HG02623 (cell line): ENCODE measurements at regions not wholly inside any gene's neighbourhood (a gene's known extent, or its start where the extent isn't known, plus 50 kb on each side); places are given as distances from the start of the nearest gene placed in this dataset.
A peak's percentile ranks its signal among the peaks of the same experiment; 100 is the strongest.
"Not testable (repeated sequence)": the region's sequence is repeated elsewhere in the genome, so short reads cannot be mapped to it uniquely, and the experiment has no call there.

ENCODE experiments used
- ATAC-seq: cut with Tn5 transposase; IDR thresholded peaks from one replicate; pipeline ENCODE4 v1.9.1; 2021; ENCODE audit warnings: moderate library complexity; ENCODE audit not compliant: unreplicated experiment

DNA sequence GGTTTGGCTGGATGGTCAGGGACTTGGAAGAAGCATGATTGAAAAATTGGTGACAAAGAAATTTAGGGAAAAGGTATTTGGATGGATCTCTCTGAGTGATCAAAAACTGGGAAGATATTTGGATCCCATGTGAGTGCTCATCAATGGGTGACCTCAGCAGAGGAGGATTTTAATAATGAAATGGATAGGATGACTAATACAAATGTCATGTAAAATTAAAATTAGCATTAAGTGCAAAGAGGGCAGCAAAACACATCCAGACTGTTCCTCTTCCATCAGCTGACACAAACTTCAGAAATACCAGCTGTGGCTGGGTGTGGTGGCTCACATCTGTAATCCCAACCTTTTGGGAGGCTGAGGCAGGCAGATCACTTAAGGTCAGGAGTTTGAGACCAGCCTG lies 151.7 kb downstream of the THBS2 start:
- ATAC-seq = no peak

DNA sequence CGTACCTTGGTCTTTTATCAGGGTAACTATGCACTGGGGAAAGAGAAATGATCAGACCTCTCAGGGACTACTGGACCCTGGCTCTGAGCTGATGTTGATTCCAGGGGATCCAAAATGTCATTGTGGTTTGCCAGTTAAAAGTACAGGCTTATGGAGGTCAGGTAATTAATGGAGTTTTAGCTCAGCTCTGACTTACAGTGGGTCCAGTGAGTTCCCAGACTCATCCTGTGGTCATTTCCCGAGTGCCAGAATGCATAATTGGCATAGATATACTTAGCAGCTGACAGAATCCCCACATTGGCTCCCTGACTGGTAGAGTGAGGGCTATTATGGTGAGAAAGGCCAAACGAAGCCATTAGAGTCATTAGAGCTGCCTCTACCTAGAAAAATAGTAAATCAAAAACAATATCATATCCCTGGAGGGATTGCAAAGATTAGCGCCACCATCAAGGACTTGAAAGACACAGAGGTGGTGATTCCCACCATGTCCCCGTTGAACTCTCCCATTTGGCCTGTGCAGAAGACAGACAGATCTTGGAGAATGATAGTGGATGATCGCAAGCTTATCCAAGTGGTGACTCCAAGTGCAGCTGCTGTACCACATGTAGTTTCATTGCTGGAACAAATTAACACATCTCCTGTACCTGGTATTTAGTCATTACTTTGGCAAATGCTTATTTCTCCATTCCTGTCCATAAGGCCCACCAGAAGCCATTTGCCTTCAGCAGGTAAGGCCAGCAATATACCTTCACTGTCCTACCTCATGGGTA lies 152.4 kb downstream of the THBS2 start:
- ATAC-seq = no peak

GRCh38 chr6:169099411-169100202 lies 154.0 kb downstream of the THBS2 start:
- ATAC-seq = no peak

DNA sequence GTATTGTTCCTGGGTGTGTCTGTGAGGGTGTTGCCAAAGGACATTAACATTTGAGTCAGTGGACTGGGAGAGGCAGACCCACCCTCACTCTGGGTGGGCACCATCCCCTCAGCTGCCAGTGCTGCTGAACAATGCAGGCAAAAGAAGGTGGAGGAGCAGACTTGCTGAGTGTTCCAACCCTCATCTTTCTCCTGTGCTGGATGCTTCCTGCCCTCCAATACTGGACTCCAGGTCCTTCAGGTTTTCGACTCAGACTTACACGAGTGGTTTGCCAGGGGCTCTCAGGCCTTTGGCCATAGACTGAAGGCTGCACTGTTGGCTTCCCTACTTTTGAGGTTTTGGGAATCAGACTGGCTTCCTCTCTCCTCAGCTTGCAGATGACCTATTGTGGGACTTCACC lies 155.0 kb downstream of the THBS2 start:
- not testable (repeated sequence) for ATAC-seq

DNA sequence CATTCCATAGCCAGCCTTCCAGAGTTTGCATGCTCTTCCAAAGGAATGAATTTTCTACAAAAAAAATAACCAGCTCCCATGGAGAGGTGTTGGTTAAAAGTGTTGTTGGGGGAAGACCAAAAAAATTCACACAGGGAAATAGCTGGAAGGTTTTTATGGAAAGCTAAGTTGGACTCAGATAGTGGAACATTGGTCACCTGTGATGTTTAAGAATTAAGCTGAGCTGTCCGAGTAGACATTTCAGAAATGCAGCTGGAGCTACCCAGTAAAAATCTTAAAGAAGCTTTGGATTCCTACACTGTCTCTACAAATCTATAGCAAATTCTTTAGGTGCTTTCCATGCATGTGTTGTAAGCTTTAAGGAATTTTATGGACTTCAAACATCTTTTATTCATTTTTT lies 155.5 kb downstream of the THBS2 start:
- ATAC-seq = no peak

GRCh38 chr6:169097381-169097959 lies 156.2 kb downstream of the THBS2 start:
- ATAC-seq = no peak

GRCh38 chr6:169096388-169096787 lies 157.3 kb downstream of the THBS2 start:
- ATAC-seq = no peak

GRCh38 chr6:169095153-169095552 lies 158.5 kb downstream of the THBS2 start:
- ATAC-seq = no peak

DNA sequence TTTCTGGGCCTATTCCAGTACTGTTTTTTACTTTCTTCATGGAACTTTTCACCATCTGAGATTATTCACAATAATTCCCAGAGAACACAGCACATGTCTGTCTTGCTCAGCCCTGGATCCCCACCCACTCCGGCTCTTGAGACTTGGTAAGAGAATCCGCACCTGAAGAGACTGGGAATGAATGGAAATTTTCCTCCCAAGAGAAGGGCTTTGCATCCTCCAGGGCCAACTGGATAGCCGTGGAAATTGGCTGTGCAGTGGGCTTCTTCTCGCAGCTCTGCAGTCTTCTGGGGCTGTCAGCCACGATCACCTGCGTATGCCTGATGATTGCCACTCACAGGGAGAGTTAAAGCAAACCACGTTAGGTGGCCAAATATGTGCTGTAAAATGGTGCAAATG lies 159.1 kb downstream of the THBS2 start:
- ATAC-seq = no peak

DNA sequence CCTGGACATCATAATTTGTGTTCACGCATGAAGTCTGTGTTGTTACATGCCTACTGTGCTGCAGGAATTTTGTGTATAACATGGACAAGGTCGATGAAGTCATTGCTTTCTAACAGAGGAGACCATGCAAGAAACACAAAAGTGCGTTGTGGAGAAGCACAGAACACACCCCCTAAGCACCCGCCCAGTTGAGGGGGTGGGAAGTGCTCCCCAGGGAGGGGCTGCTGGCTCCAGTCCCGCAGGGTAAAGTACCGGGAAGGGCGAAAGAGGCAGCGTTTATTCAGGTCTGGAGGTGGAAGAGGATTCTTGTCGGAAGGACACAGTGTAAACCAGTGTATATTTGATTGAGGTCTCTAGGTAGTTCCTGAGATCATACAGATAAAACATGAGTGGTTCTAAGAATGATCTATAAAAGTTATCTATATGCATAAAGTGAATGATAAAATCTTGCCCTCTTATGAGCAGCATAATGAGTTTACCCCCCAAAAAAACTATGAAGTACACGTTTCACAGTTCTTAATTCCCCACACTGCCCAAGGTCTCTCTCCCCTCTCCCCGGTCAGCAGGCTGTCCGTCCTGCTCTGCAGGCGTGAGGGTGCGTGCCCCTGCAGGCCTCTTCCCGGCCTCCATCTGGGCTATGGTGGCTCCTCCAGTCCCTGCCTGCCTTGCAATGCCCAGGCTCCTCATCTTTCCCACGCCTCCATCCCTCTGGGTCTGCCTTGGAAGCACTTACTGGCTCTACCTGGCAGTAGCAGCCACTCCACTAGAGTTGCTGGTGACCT lies 159.7 kb downstream of the THBS2 start:
- ATAC-seq = no peak

DNA sequence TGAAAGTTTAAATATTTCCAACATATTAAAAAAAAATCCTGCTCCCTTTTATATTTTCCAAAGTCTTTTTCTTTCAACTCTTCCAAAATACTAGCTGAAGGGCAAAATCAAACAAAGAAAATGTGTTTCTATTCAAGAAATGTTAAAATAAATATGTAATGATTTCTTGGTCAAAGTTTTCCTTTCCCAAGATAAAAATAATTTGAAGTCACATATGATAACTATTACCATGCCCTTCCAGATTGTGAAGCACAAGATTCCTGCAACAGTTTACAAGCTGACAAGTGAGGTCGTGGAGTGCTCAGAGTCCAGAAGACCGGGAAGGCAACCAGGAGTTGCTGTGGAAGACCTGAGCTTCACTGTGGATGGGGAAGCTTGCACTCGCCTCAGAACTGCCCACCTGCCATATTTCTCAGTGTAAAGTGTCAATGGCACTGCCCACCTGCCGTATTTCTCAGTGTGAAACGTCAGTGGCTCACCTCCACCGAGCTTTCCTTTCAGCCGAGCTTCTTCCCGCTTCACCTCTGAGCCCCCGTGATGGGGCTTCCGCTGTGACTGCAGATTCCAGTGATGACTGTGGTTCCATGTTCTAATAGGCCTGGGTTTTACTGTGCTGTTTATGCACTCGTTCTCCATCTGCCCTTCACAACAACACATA lies 160.5 kb downstream of the THBS2 start:
- no peak for ATAC-seq

GRCh38 chr6:169092375-169092774 lies 161.3 kb downstream of the THBS2 start:
- ATAC-seq = peak; percentile 74

GRCh38 chr6:169090514-169091127 lies 163.0 kb downstream of the THBS2 start:
- ATAC-seq = not testable (repeated sequence)

GRCh38 chr6:169088762-169089161 lies 164.9 kb downstream of the THBS2 start:
- ATAC-seq = no peak

DNA sequence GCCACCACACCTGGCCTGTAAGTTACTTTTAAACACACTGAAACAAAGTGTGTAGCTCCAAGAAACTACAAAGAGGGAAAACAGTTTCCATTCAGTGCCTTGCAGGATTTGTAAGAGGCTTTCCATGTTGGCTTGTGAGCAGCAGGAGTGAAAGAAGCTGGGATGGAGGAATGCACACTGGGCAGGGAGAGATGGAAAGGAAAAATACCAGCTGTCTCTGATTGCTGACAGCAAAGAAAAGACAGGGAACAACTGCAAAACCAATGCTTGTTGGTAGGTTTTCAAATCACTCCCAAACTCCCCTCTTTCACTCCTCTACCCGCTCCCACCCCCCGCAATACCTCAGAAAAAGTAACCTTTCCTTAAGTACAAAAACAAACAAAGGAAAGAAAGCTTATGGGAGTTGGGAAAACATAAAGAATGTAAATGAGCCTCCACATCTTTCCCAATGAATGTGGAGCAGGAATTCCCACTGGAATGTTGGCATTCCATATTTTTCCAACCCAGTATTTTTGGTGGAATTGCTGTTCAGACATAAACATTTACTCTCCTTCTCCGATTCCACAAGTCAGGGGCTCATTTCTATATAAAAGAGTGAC lies 166.1 kb downstream of the THBS2 start:
- ATAC-seq = no peak

GRCh38 chr6:169086616-169087015 lies 167.0 kb downstream of the THBS2 start:
- ATAC-seq = not testable (repeated sequence)

DNA sequence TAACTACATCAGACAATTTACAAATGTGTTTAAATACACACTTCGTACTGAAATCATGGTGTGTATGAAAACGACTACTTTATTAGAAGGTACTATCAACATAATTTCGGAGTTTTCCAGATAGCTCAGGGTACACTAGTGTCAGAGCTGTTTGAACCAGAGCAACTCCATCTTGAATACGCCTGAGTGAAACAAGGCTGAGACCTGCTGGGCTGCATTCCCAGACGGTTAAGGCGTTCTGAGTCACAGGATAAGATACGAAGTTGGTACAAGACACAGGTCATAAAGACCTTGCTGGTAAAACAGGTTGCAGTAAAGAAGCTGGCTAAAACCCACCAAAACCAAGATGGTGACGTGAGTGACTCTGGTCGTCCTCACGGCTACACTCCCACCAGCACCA lies 167.6 kb downstream of the THBS2 start:
- no peak for ATAC-seq

GRCh38 chr6:169085466-169085865 lies 168.2 kb downstream of the THBS2 start:
- no peak for ATAC-seq

GRCh38 chr6:169084557-169084956 lies 169.1 kb downstream of the THBS2 start:
- ATAC-seq = not testable (repeated sequence)

DNA sequence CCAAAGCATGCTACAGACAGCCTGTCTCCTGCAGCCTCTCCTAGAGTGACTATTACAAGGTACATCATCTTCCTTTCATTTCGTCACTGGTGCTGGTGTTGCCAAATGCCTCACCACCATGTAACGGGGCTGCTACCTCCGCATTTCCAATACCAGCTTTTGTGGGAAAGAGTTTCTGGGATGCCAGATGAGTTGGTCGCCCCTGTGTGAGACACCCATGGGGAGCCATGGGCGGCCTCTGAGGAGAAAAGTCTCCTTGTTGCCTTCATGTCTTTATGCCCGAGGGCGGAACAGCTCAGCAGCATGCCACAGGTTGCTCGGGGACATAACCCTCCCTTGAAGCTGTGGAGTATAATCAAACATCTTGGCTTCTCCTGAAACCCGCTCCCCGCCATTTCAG lies 169.6 kb downstream of the THBS2 start:
- ATAC-seq = no peak
